ENCODE measurements at regions not wholly inside any gene's neighbourhood (a gene's known extent, or its start where the extent isn't known, plus 50 kb on each side); places are given as distances from the start of the nearest gene placed in this dataset.

DNA sequence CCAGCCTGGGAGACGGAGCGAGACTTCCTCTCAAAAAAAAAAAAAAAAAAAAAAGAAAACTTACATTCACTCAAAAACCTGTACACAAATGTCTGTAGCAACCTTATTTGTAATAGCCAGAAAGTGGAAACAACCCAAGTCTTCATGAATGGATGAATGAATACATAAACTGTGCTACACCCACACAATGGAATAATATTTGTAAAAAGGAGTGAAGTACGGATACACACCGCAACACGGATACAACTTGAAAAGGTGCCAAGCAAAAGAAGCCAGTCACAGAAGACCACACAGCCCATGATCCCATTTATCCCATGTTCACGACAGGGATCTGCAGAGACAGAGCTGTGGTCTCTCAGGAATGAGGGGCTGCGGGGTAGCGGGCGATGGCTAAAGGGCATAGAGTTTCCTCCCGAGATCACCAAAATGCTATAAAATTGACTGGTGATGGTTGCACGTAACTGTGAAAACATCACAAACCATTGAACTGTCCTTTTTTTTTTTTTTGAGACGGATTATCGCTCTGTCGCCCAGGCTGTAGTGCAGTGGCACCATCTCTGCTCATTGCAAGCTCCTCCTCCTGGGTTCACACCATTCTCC lies 76.2 kb upstream of the COL5A1 start:
- DNase-seq: no peak
- H3K27me3 ChIP-seq (ENCODE audit: control insufficient read depth in 3 of 3, insufficient read depth in 3 of 3, low read length in 2 of 3): no peaks in the 10 kb centered on the region
- 92 to 95% methylated on average over 14 of the region's 14 CpGs for WGBS, 2 donors

DNA sequence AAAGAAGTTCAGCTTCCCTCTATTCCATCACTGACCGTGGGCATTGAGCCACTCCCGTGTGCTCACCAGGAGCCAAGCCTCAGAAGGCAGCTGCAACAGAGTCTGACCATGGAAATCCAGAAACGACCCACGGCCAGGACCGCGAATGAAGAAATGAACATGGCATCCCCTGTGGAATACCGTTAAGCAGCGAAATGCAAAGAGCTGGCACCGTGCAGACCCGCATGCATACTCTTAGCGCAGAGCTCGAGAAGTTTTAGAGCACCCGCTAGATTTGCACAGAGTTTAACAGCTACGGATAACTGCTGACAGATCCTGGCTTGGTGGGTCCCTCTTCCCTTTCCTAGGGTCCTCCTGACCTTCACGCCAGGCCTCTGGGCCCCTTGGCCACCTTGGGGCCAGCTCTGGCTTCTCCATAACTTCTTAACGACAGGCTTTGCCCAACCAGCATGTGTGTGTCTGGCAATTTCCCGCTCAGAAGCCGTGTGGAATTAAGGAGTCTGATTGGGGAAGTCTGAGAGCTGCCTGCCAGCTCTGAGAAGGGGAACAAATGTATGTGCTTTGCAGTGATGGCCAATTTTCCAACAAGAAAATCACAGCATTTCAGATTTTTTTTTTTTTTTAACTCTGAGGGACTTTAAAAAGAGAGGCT lies 75.3 kb upstream of the COL5A1 start:
- H3K4me3 ChIP-seq: no peak overlapping the region
- TF ChIP-seq, protein P1, sequence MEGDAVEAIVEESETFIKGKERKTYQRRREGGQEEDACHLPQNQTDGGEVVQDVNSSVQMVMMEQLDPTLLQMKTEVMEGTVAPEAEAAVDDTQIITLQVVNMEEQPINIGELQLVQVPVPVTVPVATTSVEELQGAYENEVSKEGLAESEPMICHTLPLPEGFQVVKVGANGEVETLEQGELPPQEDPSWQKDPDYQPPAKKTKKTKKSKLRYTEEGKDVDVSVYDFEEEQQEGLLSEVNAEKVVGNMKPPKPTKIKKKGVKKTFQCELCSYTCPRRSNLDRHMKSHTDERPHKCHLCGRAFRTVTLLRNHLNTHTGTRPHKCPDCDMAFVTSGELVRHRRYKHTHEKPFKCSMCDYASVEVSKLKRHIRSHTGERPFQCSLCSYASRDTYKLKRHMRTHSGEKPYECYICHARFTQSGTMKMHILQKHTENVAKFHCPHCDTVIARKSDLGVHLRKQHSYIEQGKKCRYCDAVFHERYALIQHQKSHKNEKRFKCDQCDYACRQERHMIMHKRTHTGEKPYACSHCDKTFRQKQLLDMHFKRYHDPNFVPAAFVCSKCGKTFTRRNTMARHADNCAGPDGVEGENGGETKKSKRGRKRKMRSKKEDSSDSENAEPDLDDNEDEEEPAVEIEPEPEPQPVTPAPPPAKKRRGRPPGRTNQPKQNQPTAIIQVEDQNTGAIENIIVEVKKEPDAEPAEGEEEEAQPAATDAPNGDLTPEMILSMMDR (IDR thresholded peaks at IDR 0.05; ENCODE audit: control extremely low read depth, extremely low read depth): no peak
- H3K36me3 ChIP-seq (ENCODE audit: control insufficient read depth in 4 of 4, insufficient read depth in 4 of 4, low read length in 4 of 4): no peaks in the 10 kb centered on the region
- ATAC-seq (ENCODE audit: insufficient read depth, low FRiP score) (no peak), DNase-seq (no peak)
- H3K9ac ChIP-seq (ENCODE audit: insufficient read depth in 1 of 2, low read length in 2 of 2): no peak overlapping the region
- H3K9me3 ChIP-seq (ENCODE audit: control insufficient read depth in 4 of 4, insufficient read depth in 3 of 4, low read length in 3 of 4): peaks cover 0 to 21% (median 0%) of the 10 kb centered on the region in 4 donors
- H3K27me3 ChIP-seq (ENCODE audit: control insufficient read depth in 3 of 3, insufficient read depth in 3 of 3, low read length in 2 of 3): no peaks in the 10 kb centered on the region
- no peak overlapping the region for H3K27ac ChIP-seq (ENCODE audit: low read depth in 1 of 2, low read length in 1 of 2)
- WGBS, 2 donors: 94 to 95% methylated on average over 18 of the region's 18 CpGs
- H3K4me1 ChIP-seq (ENCODE audit: control insufficient read depth in 5 of 5, insufficient read depth in 5 of 5, low read length in 5 of 5): peaks cover 0 to 16% (median 0%) of the 10 kb centered on the region in 5 donors

More for the DNA sequence above, 76.2 kb upstream of the COL5A1 start:
- Histone ChIP-seq H3K27ac (ENCODE audit: low read depth in 1 of 2, low read length in 1 of 2) (no peak overlapping the region), H3K9me3 (ENCODE audit: control insufficient read depth in 4 of 4, insufficient read depth in 3 of 4, low read length in 3 of 4) (peaks cover 0 to 21% (median 0%) of the 10 kb centered on the region in 4 donors), H3K4me3 (no peak overlapping the region), H3K36me3 (ENCODE audit: control insufficient read depth in 4 of 4, insufficient read depth in 4 of 4, low read length in 4 of 4) (no peaks in the 10 kb centered on the region), H3K9ac (ENCODE audit: insufficient read depth in 1 of 2, low read length in 2 of 2) (no peak overlapping the region), H3K4me1 (ENCODE audit: control insufficient read depth in 5 of 5, insufficient read depth in 5 of 5, low read length in 5 of 5) (peaks cover 0 to 16% (median 0%) of the 10 kb centered on the region in 5 donors)
- no peak for ATAC-seq (ENCODE audit: insufficient read depth, low FRiP score)
- TF ChIP-seq, protein P1 (IDR thresholded peaks at IDR 0.05; ENCODE audit: control extremely low read depth, extremely low read depth): no peak

DNA sequence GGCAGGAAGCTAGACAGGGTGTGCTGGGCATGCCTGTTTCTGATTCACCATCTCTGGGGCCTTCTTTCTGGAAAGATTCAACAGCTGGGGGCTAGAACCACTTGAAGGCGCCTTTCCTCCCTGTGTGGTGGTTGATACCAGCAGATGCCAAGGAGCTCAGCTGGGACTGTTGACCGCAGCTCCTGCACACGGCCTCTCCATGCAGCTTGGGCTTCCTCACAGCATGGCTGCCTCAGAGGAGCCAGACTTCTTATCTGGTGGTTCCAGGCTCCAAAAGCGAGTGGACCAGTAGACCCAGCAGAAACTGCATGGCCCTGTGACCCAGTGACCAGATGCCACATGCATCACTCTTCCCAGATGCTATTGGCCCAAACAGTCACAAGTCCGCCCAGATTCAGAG lies 74.7 kb upstream of the COL5A1 start:
- H3K9me3 ChIP-seq (ENCODE audit: control insufficient read depth in 4 of 4, insufficient read depth in 3 of 4, low read length in 3 of 4): peaks cover 0 to 21% (median 0%) of the 10 kb centered on the region in 4 donors
- no peaks in the 10 kb centered on the region for H3K36me3 ChIP-seq (ENCODE audit: control insufficient read depth in 4 of 4, insufficient read depth in 4 of 4, low read length in 4 of 4)
- H3K4me1 ChIP-seq (ENCODE audit: control insufficient read depth in 5 of 5, insufficient read depth in 5 of 5, low read length in 5 of 5): peaks cover 0 to 16% (median 0%) of the 10 kb centered on the region in 5 donors
- 94% methylated on average over 5 of the region's 5 CpGs for WGBS, 2 donors
- no peak overlapping the region for H3K4me3 ChIP-seq
- ATAC-seq (ENCODE audit: insufficient read depth, low FRiP score): no peak
- TF ChIP-seq, protein P1 (IDR thresholded peaks at IDR 0.05; ENCODE audit: control extremely low read depth, extremely low read depth): no peak
- no peak overlapping the region for H3K27ac ChIP-seq (ENCODE audit: low read depth in 1 of 2, low read length in 1 of 2)
- no peaks in the 10 kb centered on the region for H3K27me3 ChIP-seq (ENCODE audit: control insufficient read depth in 3 of 3, insufficient read depth in 3 of 3, low read length in 2 of 3)
- no peak for DNase-seq
- no peak overlapping the region for H3K9ac ChIP-seq (ENCODE audit: insufficient read depth in 1 of 2, low read length in 2 of 2)
